GM18867 (cell line): ENCODE measurements at regions not wholly inside any gene's neighbourhood (a gene's known extent, or its start where the extent isn't known, plus 50 kb on each side); places are given as distances from the start of the nearest gene placed in this dataset.
"Not testable (repeated sequence)": the region's sequence is repeated elsewhere in the genome, so short reads cannot be mapped to it uniquely, and the experiment has no call there.

Source experiments
- ATAC-seq: cut with Tn5 transposase; IDR thresholded peaks from one replicate; pipeline ENCODE4 v1.9.1; 2021; ENCODE audit warnings: mild to moderate bottlenecking, moderate library complexity; ENCODE audit not compliant: unreplicated experiment

- ATAC-seq = no peak
Measured at GRCh38 chr12:75742048-75742447, 230.6 kb upstream of the KRR1 start.

- ATAC-seq = no peak
Measured at GRCh38 chr12:75739912-75740311, 228.5 kb upstream of the KRR1 start.

- ATAC-seq = not testable (repeated sequence)
Measured at GRCh38 chr12:75739098-75739497, 227.7 kb upstream of the KRR1 start.

- ATAC-seq = peak; percentile 100
Measured at GRCh38 chr12:75738486-75738885, 227.1 kb upstream of the KRR1 start.

- ATAC-seq = no peak
Measured at GRCh38 chr12:75735853-75736252, 224.4 kb upstream of the KRR1 start.

GRCh38 chr12:75728826-75729225, 217.4 kb upstream of the KRR1 start:
- ATAC-seq = no peak

- no peak for ATAC-seq
Measured at GRCh38 chr12:75727577-75727976, 216.2 kb upstream of the KRR1 start.

- ATAC-seq = no peak
Measured at GRCh38 chr12:75725521-75726111, 214.2 kb upstream of the KRR1 start.

- no peak for ATAC-seq
Measured at GRCh38 chr12:75724928-75725312, 213.5 kb upstream of the KRR1 start.

GRCh38 chr12:75724307-75724927, 213.0 kb upstream of the KRR1 start:
- no peak for ATAC-seq

GRCh38 chr12:75722714-75723200, 211.3 kb upstream of the KRR1 start:
- ATAC-seq = peak; percentile 87

GRCh38 chr12:75721796-75722195, 210.4 kb upstream of the KRR1 start:
- no peak for ATAC-seq

GRCh38 chr12:75720812-75721641, 209.6 kb upstream of the KRR1 start:
- ATAC-seq = no peak

GRCh38 chr12:75717902-75718301, 206.5 kb upstream of the KRR1 start:
- ATAC-seq = no peak

- no peak for ATAC-seq
Measured at GRCh38 chr12:75716291-75717025, 205.0 kb upstream of the KRR1 start.

- ATAC-seq = no peak
Measured at GRCh38 chr12:75715682-75716081, 204.3 kb upstream of the KRR1 start.

GRCh38 chr12:75715323-75715644, 203.9 kb upstream of the KRR1 start:
- ATAC-seq = no peak

- no peak for ATAC-seq
Measured at GRCh38 chr12:75714462-75715322, 203.3 kb upstream of the KRR1 start.

- no peak for ATAC-seq
Measured at GRCh38 chr12:75713434-75713833, 202.0 kb upstream of the KRR1 start.

- ATAC-seq = no peak
Measured at GRCh38 chr12:75712223-75712622, 200.8 kb upstream of the KRR1 start.
